ENCODE measurements at regions not wholly inside any gene's neighbourhood (a gene's known extent, or its start where the extent isn't known, plus 50 kb on each side); places are given as distances from the start of the nearest gene placed in this dataset.

DNA sequence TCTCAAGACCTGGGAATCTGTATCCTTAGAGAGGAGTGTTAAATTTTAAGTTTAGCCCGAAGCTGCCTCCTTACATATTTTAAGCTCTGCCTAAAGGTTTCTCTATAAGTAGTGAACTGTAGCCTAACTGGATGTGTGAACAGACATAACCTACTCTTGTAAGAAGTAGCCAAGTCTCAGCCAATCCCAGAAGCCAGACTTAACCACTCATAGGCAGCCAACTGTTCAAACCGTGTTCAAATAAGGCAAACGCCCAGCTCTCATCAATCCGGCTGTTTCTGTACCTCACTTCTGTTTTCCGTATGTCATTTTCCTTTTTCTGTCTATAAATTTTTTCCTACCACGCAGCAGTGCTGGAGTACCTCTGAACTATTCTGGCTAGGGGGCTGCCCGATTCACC, 58.7 kb upstream of the HRH2 start:
- TF ChIP-seq POLR2AphosphoS5 (IDR thresholded peaks at IDR 0.05): no peak
- TF ChIP-seq, protein P1, sequence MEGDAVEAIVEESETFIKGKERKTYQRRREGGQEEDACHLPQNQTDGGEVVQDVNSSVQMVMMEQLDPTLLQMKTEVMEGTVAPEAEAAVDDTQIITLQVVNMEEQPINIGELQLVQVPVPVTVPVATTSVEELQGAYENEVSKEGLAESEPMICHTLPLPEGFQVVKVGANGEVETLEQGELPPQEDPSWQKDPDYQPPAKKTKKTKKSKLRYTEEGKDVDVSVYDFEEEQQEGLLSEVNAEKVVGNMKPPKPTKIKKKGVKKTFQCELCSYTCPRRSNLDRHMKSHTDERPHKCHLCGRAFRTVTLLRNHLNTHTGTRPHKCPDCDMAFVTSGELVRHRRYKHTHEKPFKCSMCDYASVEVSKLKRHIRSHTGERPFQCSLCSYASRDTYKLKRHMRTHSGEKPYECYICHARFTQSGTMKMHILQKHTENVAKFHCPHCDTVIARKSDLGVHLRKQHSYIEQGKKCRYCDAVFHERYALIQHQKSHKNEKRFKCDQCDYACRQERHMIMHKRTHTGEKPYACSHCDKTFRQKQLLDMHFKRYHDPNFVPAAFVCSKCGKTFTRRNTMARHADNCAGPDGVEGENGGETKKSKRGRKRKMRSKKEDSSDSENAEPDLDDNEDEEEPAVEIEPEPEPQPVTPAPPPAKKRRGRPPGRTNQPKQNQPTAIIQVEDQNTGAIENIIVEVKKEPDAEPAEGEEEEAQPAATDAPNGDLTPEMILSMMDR (IDR thresholded peaks at IDR 0.05): no peak
- TF ChIP-seq EP300 (IDR thresholded peaks at IDR 0.05): no peak
